HG03342 (cell line): ENCODE measurements at regions not wholly inside any gene's neighbourhood (a gene's known extent, or its start where the extent isn't known, plus 50 kb on each side); places are given as distances from the start of the nearest gene placed in this dataset.
"Not testable (repeated sequence)": the region's sequence is repeated elsewhere in the genome, so short reads cannot be mapped to it uniquely, and the experiment has no call there.

Experiments
- ATAC-seq: cut with Tn5 transposase; IDR thresholded peaks from one replicate; pipeline ENCODE4 v1.9.1; 2021; ENCODE audit warnings: mild to moderate bottlenecking, moderate library complexity; ENCODE audit not compliant: unreplicated experiment

DNA sequence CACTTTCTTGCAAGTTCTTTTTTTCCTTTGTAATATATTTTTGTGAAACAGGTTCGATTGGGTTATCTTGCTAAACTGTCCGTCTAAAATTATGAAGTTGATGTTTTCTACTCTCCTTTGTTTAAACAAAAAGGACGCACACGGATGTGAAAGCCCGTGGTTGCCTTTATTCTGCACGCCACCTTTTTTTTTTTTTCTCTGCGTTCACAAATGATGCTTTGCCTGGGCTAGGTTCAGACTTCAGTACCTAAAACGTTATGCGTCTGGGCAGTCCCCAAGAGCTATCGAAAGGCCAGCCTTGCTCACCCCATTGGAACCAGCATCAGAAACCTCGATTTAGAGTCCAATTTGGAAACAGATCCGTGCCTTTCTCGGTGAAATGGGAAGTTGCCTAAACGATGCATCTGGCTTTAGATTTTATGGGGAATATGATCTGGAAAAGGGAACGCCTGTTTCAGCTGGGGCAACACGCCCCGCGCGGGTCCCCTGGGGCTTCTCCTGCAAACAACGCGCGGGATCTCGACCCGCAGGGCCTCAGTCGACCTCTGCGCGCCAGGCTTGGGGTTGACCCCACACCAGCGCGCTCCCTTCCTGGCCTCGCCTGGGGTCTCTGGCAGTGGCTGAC, 113.9 kb downstream of the KCNRG start:
- ATAC-seq: no peak

GRCh38 chr13:50129706-50130122, 114.5 kb downstream of the KCNRG start:
- ATAC-seq: no peak

- no peak for ATAC-seq
Measured at GRCh38 chr13:50130123-50130946, 115.1 kb downstream of the KCNRG start.

- ATAC-seq: no peak
Measured at GRCh38 chr13:50131920-50132903, 117.0 kb downstream of the KCNRG start.

GRCh38 chr13:50132904-50133357, 117.7 kb downstream of the KCNRG start:
- no peak for ATAC-seq

DNA sequence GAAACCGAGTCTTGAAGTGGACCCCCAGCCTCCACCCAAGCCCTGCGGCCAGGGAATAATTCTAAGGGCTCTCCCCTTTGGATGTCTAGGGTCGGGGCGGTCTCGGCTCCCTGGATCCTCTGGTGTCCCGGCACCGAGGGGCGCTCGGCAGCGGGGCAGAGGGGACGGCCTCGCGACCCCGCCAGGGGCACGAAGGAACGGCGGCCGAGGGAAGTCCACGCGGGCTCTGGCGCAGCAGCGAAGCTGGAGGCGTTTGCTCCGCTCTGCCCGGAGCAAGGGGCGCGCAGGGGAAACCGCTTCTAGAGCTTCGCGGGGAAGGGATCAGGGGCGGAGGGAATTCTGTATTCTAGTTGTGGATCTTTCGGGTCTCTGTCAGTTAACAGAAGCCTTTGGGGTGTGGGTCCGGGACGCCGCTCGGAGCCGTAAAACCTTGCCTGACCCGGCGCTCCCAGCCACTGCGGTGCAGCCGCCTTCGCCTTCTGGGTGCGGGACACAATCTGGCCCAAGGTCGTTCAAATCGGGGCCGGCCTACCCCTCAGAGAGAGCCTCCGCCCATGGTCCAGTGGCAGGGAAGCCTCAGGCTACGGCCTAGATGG, 118.2 kb downstream of the KCNRG start:
- ATAC-seq: no peak

GRCh38 chr13:50136226-50136625, 121.0 kb downstream of the KCNRG start:
- ATAC-seq: no peak

- ATAC-seq: no peak
Measured at GRCh38 chr13:50136678-50137077, 121.4 kb downstream of the KCNRG start.

DNA sequence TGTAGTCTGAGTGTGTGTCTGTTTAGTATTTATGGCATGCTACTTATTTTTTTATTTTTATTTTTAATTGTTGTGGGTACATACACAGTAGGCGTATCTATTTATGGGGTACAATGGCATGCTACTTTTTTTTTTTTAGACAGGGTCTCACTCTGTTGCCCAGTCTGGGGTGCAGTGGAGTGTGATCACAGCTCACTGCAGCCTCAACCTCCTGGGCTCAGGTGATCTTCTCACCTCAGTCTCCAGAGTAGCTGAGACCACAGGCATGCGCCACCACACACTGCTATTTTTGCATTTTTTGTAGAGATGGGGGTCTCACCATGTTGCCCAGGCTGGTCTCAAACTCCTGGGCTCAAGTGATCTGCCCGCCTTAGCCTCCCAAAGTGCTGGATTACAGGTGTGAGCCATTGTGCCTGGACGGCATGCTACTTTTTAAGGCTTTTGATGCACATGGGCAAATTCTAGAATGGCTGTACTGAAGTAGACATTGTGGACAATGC, 124.2 kb downstream of the KCNRG start:
- ATAC-seq: not testable (repeated sequence)

- ATAC-seq: no peak
Measured at GRCh38 chr13:50140153-50140552, 124.9 kb downstream of the KCNRG start.

GRCh38 chr13:50140581-50141374, 125.5 kb downstream of the KCNRG start:
- no peak for ATAC-seq

GRCh38 chr13:50141375-50141975, 126.2 kb downstream of the KCNRG start:
- ATAC-seq: no peak

GRCh38 chr13:50144246-50145160, 129.3 kb downstream of the KCNRG start:
- no peak for ATAC-seq

GRCh38 chr13:50149214-50149613, 134.0 kb downstream of the KCNRG start:
- no peak for ATAC-seq

DNA sequence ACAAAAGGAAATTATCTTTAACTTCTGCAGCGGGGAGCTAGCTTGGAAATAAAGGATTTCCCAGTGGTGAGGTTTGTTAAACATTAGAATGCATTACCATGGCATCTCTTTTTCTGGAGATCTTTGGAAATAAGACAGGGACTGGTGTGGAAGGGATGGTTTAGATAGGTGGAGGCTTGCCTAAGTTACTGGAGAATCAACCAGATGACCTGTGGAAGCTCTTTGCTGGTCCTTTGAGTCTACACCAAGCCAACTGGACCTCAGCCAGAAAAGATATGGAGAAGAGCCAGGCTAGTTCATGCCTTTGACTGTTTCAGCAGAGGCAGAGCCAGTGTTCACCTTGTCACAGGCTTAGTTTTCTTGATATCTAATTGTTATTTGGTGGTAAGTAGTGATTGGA, 134.7 kb downstream of the KCNRG start:
- no peak for ATAC-seq

DNA sequence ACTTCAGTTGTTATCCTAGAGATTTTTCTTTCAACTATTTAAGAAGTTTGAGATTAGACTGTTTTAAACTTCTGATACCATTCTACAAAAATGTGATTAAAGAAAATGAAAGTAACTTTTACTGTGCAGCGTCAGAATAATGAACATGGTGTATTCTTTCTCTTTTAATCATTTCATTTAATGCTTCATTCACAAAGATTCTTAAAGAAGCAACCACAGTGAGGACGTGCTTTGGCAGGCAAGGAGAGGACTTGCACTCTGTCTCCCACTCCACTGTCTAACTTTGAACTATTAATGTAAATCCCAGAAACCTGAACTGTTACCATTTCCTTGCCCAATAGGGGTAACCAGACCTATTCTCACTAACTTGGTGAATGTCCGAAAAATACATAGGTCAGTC, 137.0 kb downstream of the KCNRG start:
- ATAC-seq: no peak

- ATAC-seq: peak; percentile 63
Measured at GRCh38 chr13:50152655-50153309, 137.5 kb downstream of the KCNRG start.

- no peak for ATAC-seq
Measured at GRCh38 chr13:50153401-50153800, 138.2 kb downstream of the KCNRG start.
